Brain microvascular endothelial cell (primary cell): ENCODE measurements at regions not wholly inside any gene's neighbourhood (a gene's known extent, or its start where the extent isn't known, plus 50 kb on each side); places are given as distances from the start of the nearest gene placed in this dataset.

ENCODE experiments used
- DNase-seq: peaks from one replicate; pipeline ENCODE4 v3.0.0-alpha.2; 2020
- H3K27ac ChIP-seq: fragments of 250-450 bp; sonication (Bioruptor Pico); 2 replicates; pipeline ENCODE4 v1.5.1; 2020; ENCODE audit warnings: mild to moderate bottlenecking, moderate library complexity
- H3K27me3 ChIP-seq: fragments of 250-450 bp; sonication (Bioruptor Pico); replicated peaks from 2 replicates; pipeline ENCODE4 v1.5.1; 2020; ENCODE audit warnings: mild to moderate bottlenecking
- H3K36me3 ChIP-seq: fragments of 250-450 bp; sonication (Bioruptor Pico); replicated peaks from 2 replicates; pipeline ENCODE4 v1.5.1; 2020; ENCODE audit warnings: mild to moderate bottlenecking
- H3K4me3 ChIP-seq: 2 replicates; pipeline ENCODE4 v1.5.1; 2011; ENCODE audit warnings: low read depth, mild to moderate bottlenecking, control low read depth, low read length, moderate library complexity
- CTCF ChIP-seq: IDR thresholded peaks from 2 replicates; pipeline ENCODE4 v1.5.1; 2011; ENCODE audit warnings: low read depth, mild to moderate bottlenecking, moderate library complexity, low read length, control low read depth, inconsistent platforms; ENCODE audit errors: missing control alignments
- in situ Hi-C: cut with HindIII; loops from 2 replicates; pipeline ENCODE4 v1.10.0; 2017; ENCODE audit warnings: low sequenced_read_pairs, low pct_ligation_motif_present

GRCh38 chrX:15985937-15986336 is 131.3 kb upstream of the AP1S2 start:
- Histone ChIP-seq H3K4me3 (no peak overlapping the region), H3K36me3 (no peaks in the 10 kb centered on the region), H3K27me3 (no peaks in the 10 kb centered on the region), H3K27ac (no peak overlapping the region)
- DNase-seq, result no peak
- in situ Hi-C loops, result no loop called here
- no peak for TF ChIP-seq CTCF

- no peak for DNase-seq
- Histone ChIP-seq H3K27ac (no peak overlapping the region), H3K36me3 (no peaks in the 10 kb centered on the region), H3K4me3 (no peak overlapping the region), H3K27me3 (no peaks in the 10 kb centered on the region)
- in situ Hi-C loops, result no loop called here
- TF ChIP-seq CTCF, result no peak
Measured at GRCh38 chrX:15983034-15983433, 128.4 kb upstream of the AP1S2 start.

- Histone ChIP-seq H3K27me3 (no peaks in the 10 kb centered on the region), H3K27ac (no peak overlapping the region), H3K4me3 (no peak overlapping the region), H3K36me3 (no peaks in the 10 kb centered on the region)
- in situ Hi-C loops, result no loop called here
- no peak for TF ChIP-seq CTCF
- no peak for DNase-seq
Measured at GRCh38 chrX:15977644-15978043, 123.0 kb upstream of the AP1S2 start.

GRCh38 chrX:15976396-15976795 is 121.8 kb upstream of the AP1S2 start:
- no peaks in the 10 kb centered on the region for H3K36me3 ChIP-seq
- no peak for TF ChIP-seq CTCF
- H3K27me3 ChIP-seq, result no peaks in the 10 kb centered on the region
- no peak overlapping the region for H3K4me3 ChIP-seq
- DNase-seq, result no peak
- in situ Hi-C loops, result no loop called here
- H3K27ac ChIP-seq, result no peak overlapping the region

GRCh38 chrX:15973946-15974345 is 119.3 kb upstream of the AP1S2 start:
- Histone ChIP-seq H3K27me3 (no peaks in the 10 kb centered on the region), H3K27ac (no peak overlapping the region), H3K4me3 (no peak overlapping the region), H3K36me3 (no peaks in the 10 kb centered on the region)
- DNase-seq, result no peak
- in situ Hi-C loops, result no loop called here
- TF ChIP-seq CTCF, result no peak

- peak; percentile 27 for DNase-seq
- in situ Hi-C loops, result no loop called here
Measured at GRCh38 chrX:15973299-15973698, 118.7 kb upstream of the AP1S2 start.

More at GRCh38 chrX:15973299-15973698, 118.7 kb upstream of the AP1S2 start:
- Histone ChIP-seq H3K27ac (no peak overlapping the region), H3K36me3 (no peaks in the 10 kb centered on the region), H3K4me3 (no peak overlapping the region), H3K27me3 (no peaks in the 10 kb centered on the region)
- TF ChIP-seq CTCF, result peak; percentile 71
